A673 (cell line): ENCODE measurements at regions not wholly inside any gene's neighbourhood (a gene's known extent, or its start where the extent isn't known, plus 50 kb on each side); places are given as distances from the start of the nearest gene placed in this dataset.

ENCODE experiments used
- BruUV-seq: library from RNA; stranded (reverse); fragments of 400-500 nt; replicated peaks from 2 replicates; lab custom pipeline; 2021; lab: Mats Ljungman, UMichigan
- CTCF ChIA-PET: fragments of 300-600 bp; sonication (Branson Sonifier 250); formaldehyde crosslinking; loops from one replicate; lab custom pipeline; 2022; ENCODE audit warnings: antibody characterized with exemption; lab: Charles Lee
- POLR2A ChIA-PET: fragments of 300-600 bp; sonication (Branson Sonifier 250); formaldehyde crosslinking; loops from one replicate; lab custom pipeline; 2022; ENCODE audit warnings: antibody characterized with exemption; ENCODE audit not compliant: low non-redundant PET; lab: Charles Lee
- DNase-seq: peaks from one replicate; pipeline ENCODE4 v3.0.0-alpha.2; 2015; ENCODE audit warnings: low spot score
- H3K27ac ChIP-seq: fragments of 200-600 bp; sonication (generic); 2 replicates; pipeline ENCODE4 v1.5.1; 2016; ENCODE audit warnings: mixed run types, low read depth, mild to moderate bottlenecking, mixed read lengths, antibody characterized with exemption, low read length; ENCODE audit not compliant: poor library complexity, severe bottlenecking
- H3K27me3 ChIP-seq: fragments of 200-600 bp; sonication (generic); replicated peaks from 2 replicates; pipeline ENCODE4 v1.6.1; 2017; ENCODE audit warnings: mixed run types, low read depth, mild to moderate bottlenecking, mixed read lengths, antibody characterized with exemption, low read length; ENCODE audit not compliant: insufficient read depth, poor library complexity
- H3K36me3 ChIP-seq: fragments of 200-600 bp; sonication (generic); 2 replicates; pipeline ENCODE4 v1.6.1; 2016; ENCODE audit warnings: mixed run types, mild to moderate bottlenecking, mixed read lengths, antibody characterized with exemption, low read length; ENCODE audit not compliant: insufficient read depth, poor library complexity, severe bottlenecking
- H3K4me1 ChIP-seq: fragments of 200-600 bp; sonication (generic); 2 replicates; pipeline ENCODE4 v1.6.1; 2017; ENCODE audit warnings: mixed run types, mild to moderate bottlenecking, mixed read lengths, antibody characterized with exemption, low read length; ENCODE audit not compliant: insufficient read depth, poor library complexity, severe bottlenecking
- H3K4me3 ChIP-seq: fragments of 200-600 bp; sonication (generic); 2 replicates; pipeline ENCODE4 v1.5.1; 2016; ENCODE audit warnings: low read depth, mixed run types, mild to moderate bottlenecking, mixed read lengths, low read length; ENCODE audit not compliant: poor library complexity, severe bottlenecking
- H3K9me3 ChIP-seq: fragments of 200-600 bp; sonication (generic); 2 replicates; pipeline ENCODE4 v1.6.1; 2016; ENCODE audit warnings: mixed run types, low read depth, mild to moderate bottlenecking, mixed read lengths, antibody characterized with exemption, low read length; ENCODE audit not compliant: poor library complexity, severe bottlenecking
- EZH2 ChIP-seq: fragments of 200-600 bp; sonication (generic); IDR thresholded peaks from 2 replicates; pipeline ENCODE4 v1.6.1; 2017; ENCODE audit warnings: borderline replicate concordance, low read depth, mild to moderate bottlenecking, mixed read lengths, antibody characterized with exemption, low read length; ENCODE audit not compliant: poor library complexity, severe bottlenecking
- intact Hi-C: fragments of 100-400 bp; cut with micrococcal nuclease; formaldehyde crosslinking; loops from one replicate; pipeline ENCODE4 v1.10.0; 2022; ENCODE audit not compliant: unreplicated experiment
- TF ChIP-seq, protein P1 (sequence below): fragments of 300-800, 200-600 bp; sonication (generic); conservative IDR thresholded peaks from 2 replicates; pipeline ENCODE4 v1.5.1; 2017; ENCODE audit warnings: low read depth, mild to moderate bottlenecking, antibody characterized with exemption, low read length, moderate library complexity, mixed read lengths

DNA sequence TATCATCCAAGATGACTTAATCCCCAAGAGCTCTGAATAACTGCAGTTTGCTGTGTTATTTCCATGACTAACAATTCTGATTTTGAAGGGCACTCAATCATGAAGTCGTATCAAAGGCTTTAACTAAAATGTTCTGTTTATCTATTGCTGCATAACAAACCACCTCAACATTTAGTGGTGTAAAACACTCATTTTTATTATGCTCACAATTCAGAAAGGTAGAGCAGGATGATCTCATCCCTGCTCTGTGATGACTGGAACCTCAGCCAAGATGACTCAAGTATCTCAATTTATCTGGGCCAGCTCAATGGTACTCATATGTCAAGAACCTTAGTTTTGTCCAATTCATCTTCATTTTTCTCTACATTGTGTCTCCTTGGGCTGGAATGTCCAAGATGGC, 451.1 kb downstream of the PPARGC1A start:
- DNase-seq, result no peak
- no peak overlapping the region for H3K4me3 ChIP-seq
- intact Hi-C loops, result no loop called here
- TF ChIP-seq, protein P1, sequence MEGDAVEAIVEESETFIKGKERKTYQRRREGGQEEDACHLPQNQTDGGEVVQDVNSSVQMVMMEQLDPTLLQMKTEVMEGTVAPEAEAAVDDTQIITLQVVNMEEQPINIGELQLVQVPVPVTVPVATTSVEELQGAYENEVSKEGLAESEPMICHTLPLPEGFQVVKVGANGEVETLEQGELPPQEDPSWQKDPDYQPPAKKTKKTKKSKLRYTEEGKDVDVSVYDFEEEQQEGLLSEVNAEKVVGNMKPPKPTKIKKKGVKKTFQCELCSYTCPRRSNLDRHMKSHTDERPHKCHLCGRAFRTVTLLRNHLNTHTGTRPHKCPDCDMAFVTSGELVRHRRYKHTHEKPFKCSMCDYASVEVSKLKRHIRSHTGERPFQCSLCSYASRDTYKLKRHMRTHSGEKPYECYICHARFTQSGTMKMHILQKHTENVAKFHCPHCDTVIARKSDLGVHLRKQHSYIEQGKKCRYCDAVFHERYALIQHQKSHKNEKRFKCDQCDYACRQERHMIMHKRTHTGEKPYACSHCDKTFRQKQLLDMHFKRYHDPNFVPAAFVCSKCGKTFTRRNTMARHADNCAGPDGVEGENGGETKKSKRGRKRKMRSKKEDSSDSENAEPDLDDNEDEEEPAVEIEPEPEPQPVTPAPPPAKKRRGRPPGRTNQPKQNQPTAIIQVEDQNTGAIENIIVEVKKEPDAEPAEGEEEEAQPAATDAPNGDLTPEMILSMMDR, result no peak
- H3K27me3 ChIP-seq, result no peaks in the 10 kb centered on the region
- ChIA-PET POLR2A (no interaction called here), CTCF (no interaction called here)
- no peaks in the 10 kb centered on the region for H3K4me1 ChIP-seq
- no peak overlapping the region for H3K27ac ChIP-seq
- no peaks in the 10 kb centered on the region for H3K36me3 ChIP-seq
- no TSS peak for BruUV-seq
- peaks cover 22% of the 10 kb centered on the region for H3K9me3 ChIP-seq

DNA sequence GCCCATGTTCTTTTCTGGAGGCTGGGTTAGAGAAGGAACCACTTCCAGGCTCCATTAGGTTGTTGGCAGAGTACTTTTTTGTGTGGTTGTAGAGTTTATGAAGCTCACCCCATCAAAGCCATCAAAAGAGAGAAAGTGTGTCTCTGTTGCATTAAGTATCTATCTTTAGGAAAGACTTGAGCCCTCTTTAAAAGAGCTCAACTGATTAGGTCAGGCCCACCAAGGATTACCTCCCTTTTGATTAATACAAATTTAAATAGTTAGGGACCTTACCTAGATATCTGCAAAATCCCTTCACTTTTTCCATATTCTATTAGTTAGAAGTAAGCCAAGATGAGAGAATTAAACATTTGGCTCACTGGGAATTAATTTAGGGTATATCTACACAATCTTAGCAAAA, 460.4 kb downstream of the PPARGC1A start:
- TF ChIP-seq, protein P1, result no peak
- no peak for TF ChIP-seq EZH2
- Histone ChIP-seq H3K27ac (no peak overlapping the region), H3K27me3 (no peaks in the 10 kb centered on the region), H3K36me3 (no peaks in the 10 kb centered on the region), H3K9me3 (peaks cover 15% of the 10 kb centered on the region), H3K4me3 (no peak overlapping the region), H3K4me1 (no peaks in the 10 kb centered on the region)
- ChIA-PET CTCF (no interaction called here), POLR2A (no interaction called here)
- no TSS peak for BruUV-seq
- intact Hi-C loops, result no loop called here
- DNase-seq, result no peak

DNA sequence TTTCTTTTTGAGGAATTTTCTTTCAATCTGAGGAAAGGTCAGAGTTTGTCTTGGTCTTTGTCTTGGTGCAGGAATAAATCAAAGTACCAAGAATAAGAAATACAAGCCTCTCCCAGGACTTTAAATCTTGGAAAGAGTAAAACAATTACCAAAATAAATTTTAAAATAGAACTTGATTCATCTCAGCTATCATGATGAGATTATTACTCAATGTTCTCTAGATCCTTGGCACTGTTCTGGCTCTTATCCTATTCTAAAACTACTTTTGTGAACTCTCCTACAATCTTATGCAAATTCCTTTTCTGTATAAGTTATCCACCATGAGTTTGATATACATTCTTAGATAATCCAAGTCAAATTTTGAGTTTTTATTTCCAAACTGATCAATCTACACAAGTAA, 464.3 kb downstream of the PPARGC1A start:
- Histone ChIP-seq H3K36me3 (no peaks in the 10 kb centered on the region), H3K27ac (no peak overlapping the region), H3K4me1 (no peaks in the 10 kb centered on the region), H3K9me3 (peaks cover 27% of the 10 kb centered on the region), H3K27me3 (no peaks in the 10 kb centered on the region), H3K4me3 (no peak overlapping the region)
- BruUV-seq, result no TSS peak
- TF ChIP-seq, protein P1, result no peak
- no peak for TF ChIP-seq EZH2
- ChIA-PET CTCF (no interaction called here), POLR2A (no interaction called here)
- intact Hi-C loops, result no loop called here
- no peak for DNase-seq
